ENCODE measurements at regions not wholly inside any gene's neighbourhood (a gene's known extent, or its start where the extent isn't known, plus 50 kb on each side); places are given as distances from the start of the nearest gene placed in this dataset.

- Histone ChIP-seq H3K36me3 (no peaks in the 10 kb centered on the region), H3K9me3 (no peaks in the 10 kb centered on the region), H3K4me3 (no peak overlapping the region), H3K27me3 (no peaks in the 10 kb centered on the region), H3K4me1 (no peaks in the 10 kb centered on the region), H3K27ac (no peak overlapping the region)
- no peak for DNase-seq
- TF ChIP-seq CTCF (IDR thresholded peaks at IDR 0.05): no peak
- TF ChIP-seq POLR2A (IDR thresholded peaks at IDR 0.05): no peak
- intact Hi-C loops (cut with DNase I): no loop called here
- 59% methylated on average over 4 of the region's 4 CpGs for WGBS (ENCODE audit: insufficient coverage, low coverage, low lambda C conversion rate, missing lambda C conversion rate)
- no peak for ATAC-seq
These were observed 170.2 kb downstream of the OTOR start for GRCh38 chr20:16918366-16918765.

GRCh38 chr20:16919841-16920240 is 171.7 kb downstream of the OTOR start:
- no peaks in the 10 kb centered on the region for H3K4me1 ChIP-seq
- 51% methylated on average over 5 of the region's 5 CpGs for WGBS (ENCODE audit: insufficient coverage, low coverage, low lambda C conversion rate, missing lambda C conversion rate)
- H3K27me3 ChIP-seq: no peaks in the 10 kb centered on the region
- H3K36me3 ChIP-seq: no peaks in the 10 kb centered on the region
- ATAC-seq (no peak), DNase-seq (no peak)
- intact Hi-C loops (cut with DNase I): no loop called here
- H3K9me3 ChIP-seq: no peaks in the 10 kb centered on the region
- H3K4me3 ChIP-seq: no peak overlapping the region
- no peak for TF ChIP-seq POLR2A (IDR thresholded peaks at IDR 0.05)
- TF ChIP-seq CTCF (IDR thresholded peaks at IDR 0.05): no peak
- no peak overlapping the region for H3K27ac ChIP-seq

- Histone ChIP-seq H3K4me3 (no peak overlapping the region), H3K9me3 (no peaks in the 10 kb centered on the region), H3K27me3 (no peaks in the 10 kb centered on the region), H3K27ac (no peak overlapping the region), H3K4me1 (no peaks in the 10 kb centered on the region), H3K36me3 (no peaks in the 10 kb centered on the region)
- ATAC-seq (no peak), DNase-seq (no peak)
- intact Hi-C loops (cut with DNase I): no loop called here
- TF ChIP-seq POLR2A (IDR thresholded peaks at IDR 0.05): no peak
- no peak for TF ChIP-seq CTCF (IDR thresholded peaks at IDR 0.05)
- WGBS (ENCODE audit: insufficient coverage, low coverage, low lambda C conversion rate, missing lambda C conversion rate): 30% methylated on average over 3 of the region's 3 CpGs
These were observed 174.7 kb downstream of the OTOR start for GRCh38 chr20:16922834-16923233.

GRCh38 chr20:16926626-16927430 is 178.7 kb downstream of the OTOR start:
- intact Hi-C loops (cut with DNase I): no loop called here
- WGBS (ENCODE audit: insufficient coverage, low coverage, low lambda C conversion rate, missing lambda C conversion rate): 49% methylated on average over 9 of the region's 11 CpGs
- H3K27ac ChIP-seq: no peak overlapping the region
- no peaks in the 10 kb centered on the region for H3K36me3 ChIP-seq
- no peaks in the 10 kb centered on the region for H3K4me1 ChIP-seq
- TF ChIP-seq CTCF (IDR thresholded peaks at IDR 0.05): no peak
- no peak for TF ChIP-seq POLR2A (IDR thresholded peaks at IDR 0.05)
- H3K27me3 ChIP-seq: no peaks in the 10 kb centered on the region
- DNase-seq (no peak), ATAC-seq (no peak)
- H3K9me3 ChIP-seq: no peaks in the 10 kb centered on the region
- no peak overlapping the region for H3K4me3 ChIP-seq
